Heart left ventricle (tissue), 16 donors: ENCODE measurements at regions not wholly inside any gene's neighbourhood (a gene's known extent, or its start where the extent isn't known, plus 50 kb on each side); places are given as distances from the start of the nearest gene placed in this dataset.

ENCODE experiments used
- ATAC-seq, 4 donors: fragments of 200-7000 bp; cut with Tn5 transposase; one replicate each; pipeline ENCODE4 v1.9.1; 2020 to 2022; ENCODE audit warnings: moderate library complexity in 4 of 4, mild to moderate bottlenecking in 3 of 4, moderate number of reproducible peaks in 1 of 4
- DNase-seq, 5 donors: peaks; one replicate each; pipeline ENCODE4 v3.0.0-alpha.2; 2020
- H3K27ac ChIP-seq, 12 donors: fragments of 200-600 bp; sonication (generic) in 4 of 12; one replicate each; pipeline versions ENCODE4 v1.5.0 to v1.8.0; 2016 to 2022; ENCODE audit warnings: mild to moderate bottlenecking in 2 of 12
- H3K27me3 ChIP-seq, 9 donors: fragments of 200-600 bp; sonication (generic) in 2 of 9; one replicate each; pipeline versions ENCODE4 v1.5.1 to v1.8.0; 2016 to 2022; ENCODE audit warnings: mild to moderate bottlenecking in 3 of 9
- H3K36me3 ChIP-seq, 9 donors: fragments of 200-600 bp; sonication (generic) in 2 of 9; one replicate each; pipeline versions ENCODE4 v1.5.0 to v1.8.0; 2018 to 2022; ENCODE audit warnings: mild to moderate bottlenecking in 2 of 9
- H3K4me1 ChIP-seq, 12 donors: fragments of 200-600 bp; sonication (generic) in 4 of 12; one replicate each; pipeline versions ENCODE4 v1.5.0 to v1.8.0; 2016 to 2022; ENCODE audit warnings: mild to moderate bottlenecking in 3 of 12
- H3K4me3 ChIP-seq, 12 donors: fragments of 200-600 bp; sonication (generic) in 4 of 12; one replicate each; pipeline versions ENCODE4 v1.5.0 to v1.8.0; 2017 to 2022; ENCODE audit warnings: mild to moderate bottlenecking in 9 of 12, moderate library complexity in 4 of 12
- H3K9me3 ChIP-seq, 12 donors: fragments of 200-600 bp; sonication (generic) in 4 of 12; one replicate each; pipeline versions ENCODE4 v1.5.0 to v1.8.0; 2016 to 2022; ENCODE audit warnings: mild to moderate bottlenecking in 1 of 12
- POLR2A ChIP-seq, 2 donors: fragments of 450-650 bp; IDR thresholded peaks; one replicate each; pipeline ENCODE4 v1.6.1; 2017; ENCODE audit warnings: antibody characterized with exemption in 2 of 2, mild to moderate bottlenecking in 2 of 2, moderate library complexity in 2 of 2
- WGBS, 4 donors: extraction: QIAGEN DNeasy Blood & Tissue Kit in 2 of 4; methylation state at CpG; one replicate each; pipeline versions ENCODE4 v1.1.5 to v1.1.7; 2013 to 2018; 5-methylcytosine and 5-hydroxymethylcytosine counted together
- intact Hi-C, 10 donors: fragments of 100-400 bp; cut with DNase I; formaldehyde crosslinking; loops; one replicate each; pipeline versions ENCODE4 v1.11.1 to v1.14.2; 2022
- TF ChIP-seq, protein P1 (sequence below), 12 donors: fragments of 200-600 bp; sonication (generic) in 4 of 12; IDR thresholded peaks; one replicate each; pipeline versions ENCODE4 v1.5.0 to v1.8.0; 2018 to 2022; ENCODE audit warnings: antibody characterized with exemption in 12 of 12, mild to moderate bottlenecking in 5 of 12
- donor health status: ischemic (EF 13 %, LVEDD 7.1; RV severe dilation, severe dysfunction).
- donor health status: healthy with polysubstance abuse.
- donor health status: DM: no; HTN: yes; CAD: no.
- donor health status: DM: no; HTN: no; CAD: no.
- donor health status: ischemic (EF 25% LVEDD 6.9; RV normal size, moderate dysfunction).
- donor health status: ischemic (EF 25% LVEDD 5.7; RV mildly dilated, moderate dysfunction).
- donor health status: healthy.
- donor health status: DM: yes; HTN: yes; CAD: no.
- donor health status: ischemic (EF 35%, LVEDD 5.7; RV mildly dilated, moderate dysfunction).
- donor health status: nonischemic (EF 11% LVEDD 7.7; RV severe dilation, severe dysfunction).
- donor health status: DM: yes; HTN: yes; CAD: no.
- donor health status: PGD.
- donor health status: ischemic (EF 29% LVEDD 5.4; RV normal size, mild dysfunction).
- donor health status: nonischemic (EF 23%, LVEDD 6.1; RV moderate dilation, normal function).

DNA sequence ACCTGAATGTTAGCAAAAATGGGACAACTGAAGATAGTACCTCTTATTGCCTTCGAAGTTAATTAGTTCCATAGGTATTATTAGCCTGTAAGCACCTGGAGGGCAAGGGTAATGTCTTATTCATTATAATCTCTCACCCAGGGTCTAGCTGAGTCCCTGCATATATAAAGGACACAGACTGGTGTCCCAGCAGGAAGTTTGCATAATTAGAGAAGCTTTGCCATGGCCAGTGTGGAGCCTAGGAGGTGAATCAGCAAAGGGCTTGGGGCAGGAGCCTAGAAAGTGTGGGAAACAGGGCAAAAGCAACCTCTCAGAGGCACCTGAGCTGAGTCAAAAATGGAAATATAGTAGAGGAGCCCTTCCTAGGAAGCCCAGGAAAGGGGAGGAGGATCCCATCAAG is 120.4 kb downstream of the NEDD1 start:
- DNase-seq (no peak), ATAC-seq (no peak)
- no peaks in the 10 kb centered on the region for H3K27me3 ChIP-seq
- no peaks in the 10 kb centered on the region for H3K4me1 ChIP-seq
- H3K9me3 ChIP-seq, result no peaks in the 10 kb centered on the region
- H3K27ac ChIP-seq, result no peak overlapping the region
- TF ChIP-seq, protein P1, sequence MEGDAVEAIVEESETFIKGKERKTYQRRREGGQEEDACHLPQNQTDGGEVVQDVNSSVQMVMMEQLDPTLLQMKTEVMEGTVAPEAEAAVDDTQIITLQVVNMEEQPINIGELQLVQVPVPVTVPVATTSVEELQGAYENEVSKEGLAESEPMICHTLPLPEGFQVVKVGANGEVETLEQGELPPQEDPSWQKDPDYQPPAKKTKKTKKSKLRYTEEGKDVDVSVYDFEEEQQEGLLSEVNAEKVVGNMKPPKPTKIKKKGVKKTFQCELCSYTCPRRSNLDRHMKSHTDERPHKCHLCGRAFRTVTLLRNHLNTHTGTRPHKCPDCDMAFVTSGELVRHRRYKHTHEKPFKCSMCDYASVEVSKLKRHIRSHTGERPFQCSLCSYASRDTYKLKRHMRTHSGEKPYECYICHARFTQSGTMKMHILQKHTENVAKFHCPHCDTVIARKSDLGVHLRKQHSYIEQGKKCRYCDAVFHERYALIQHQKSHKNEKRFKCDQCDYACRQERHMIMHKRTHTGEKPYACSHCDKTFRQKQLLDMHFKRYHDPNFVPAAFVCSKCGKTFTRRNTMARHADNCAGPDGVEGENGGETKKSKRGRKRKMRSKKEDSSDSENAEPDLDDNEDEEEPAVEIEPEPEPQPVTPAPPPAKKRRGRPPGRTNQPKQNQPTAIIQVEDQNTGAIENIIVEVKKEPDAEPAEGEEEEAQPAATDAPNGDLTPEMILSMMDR (IDR thresholded peaks at IDR 0.05), result no peak
- no peak for TF ChIP-seq POLR2A (IDR thresholded peaks at IDR 0.05)
- whole genome bisulfite sequencing, 4 donors, result 74 to 79% (median 77%) methylated on average over 1 of the region's 1 CpG
- no peaks in the 10 kb centered on the region for H3K36me3 ChIP-seq
- intact Hi-C loops, result no loop called here
- no peak overlapping the region for H3K4me3 ChIP-seq

DNA sequence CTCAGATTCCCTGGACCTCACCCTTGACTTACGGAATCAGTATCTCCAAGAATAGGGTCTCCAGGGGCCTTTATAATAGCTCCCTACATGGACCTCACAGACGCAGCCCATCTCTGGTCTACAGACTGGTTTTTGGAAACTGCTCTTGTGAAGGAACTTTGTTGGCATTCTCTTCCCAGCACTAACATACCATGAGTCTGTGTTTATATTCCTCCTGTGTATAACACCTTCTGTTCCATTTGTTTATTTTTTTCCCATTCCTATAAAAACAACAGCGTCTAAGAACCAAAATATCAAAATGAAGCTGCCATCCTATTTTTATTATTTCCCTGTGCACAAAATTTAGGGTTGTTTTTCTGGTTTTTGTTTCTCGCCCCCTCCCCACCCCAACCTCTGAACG is 131.1 kb downstream of the NEDD1 start:
- 61 to 66% (median 65%) methylated on average over 5 of the region's 5 CpGs for WGBS, 4 donors

DNA sequence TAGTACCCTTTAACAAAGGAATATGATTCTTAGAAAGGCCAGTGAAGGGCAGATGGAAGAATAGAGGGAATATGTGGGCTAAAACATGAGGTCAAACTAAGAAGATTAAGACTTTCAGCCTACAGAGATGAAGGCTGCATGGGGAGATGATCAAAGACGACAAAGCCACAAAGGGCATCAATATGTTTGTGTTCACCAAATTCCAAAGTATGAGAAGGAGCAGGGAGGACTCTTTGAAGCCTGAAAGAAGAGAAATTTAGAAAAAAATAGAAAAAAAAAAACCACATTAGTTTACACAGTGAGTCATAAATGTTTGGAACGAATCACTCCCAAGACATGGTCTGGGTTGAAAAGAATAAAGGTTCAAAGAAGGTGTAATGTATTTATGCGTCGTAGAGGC is 131.8 kb downstream of the NEDD1 start:
- DNase-seq (no peak), ATAC-seq (no peak)
- Histone ChIP-seq H3K4me3 (no peak overlapping the region), H3K27ac (no peak overlapping the region), H3K4me1 (no peaks in the 10 kb centered on the region), H3K27me3 (peaks cover 0 to 3% (median 0%) of the 10 kb centered on the region in 9 donors), H3K36me3 (no peaks in the 10 kb centered on the region), H3K9me3 (no peaks in the 10 kb centered on the region)
- intact Hi-C loops, result no loop called here
- 85 to 87% (median 86%) methylated on average over 4 of the region's 4 CpGs for WGBS, 4 donors
- no peak for TF ChIP-seq POLR2A (IDR thresholded peaks at IDR 0.05)
- TF ChIP-seq, protein P1 (IDR thresholded peaks at IDR 0.05), result no peak

More for the DNA sequence above, 131.1 kb downstream of the NEDD1 start:
- intact Hi-C loops, result no loop called here
- DNase-seq, result no peak
- peaks cover 0 to 3% (median 0%) of the 10 kb centered on the region in 9 donors for H3K27me3 ChIP-seq
- H3K4me1 ChIP-seq, result no peaks in the 10 kb centered on the region
- no peak overlapping the region for H3K27ac ChIP-seq
- no peaks in the 10 kb centered on the region for H3K36me3 ChIP-seq
- TF ChIP-seq, protein P1 (IDR thresholded peaks at IDR 0.05), result no peak
- TF ChIP-seq POLR2A (IDR thresholded peaks at IDR 0.05), result no peak
- ATAC-seq, result no peak
- no peak overlapping the region for H3K4me3 ChIP-seq
- H3K9me3 ChIP-seq, result no peaks in the 10 kb centered on the region

DNA sequence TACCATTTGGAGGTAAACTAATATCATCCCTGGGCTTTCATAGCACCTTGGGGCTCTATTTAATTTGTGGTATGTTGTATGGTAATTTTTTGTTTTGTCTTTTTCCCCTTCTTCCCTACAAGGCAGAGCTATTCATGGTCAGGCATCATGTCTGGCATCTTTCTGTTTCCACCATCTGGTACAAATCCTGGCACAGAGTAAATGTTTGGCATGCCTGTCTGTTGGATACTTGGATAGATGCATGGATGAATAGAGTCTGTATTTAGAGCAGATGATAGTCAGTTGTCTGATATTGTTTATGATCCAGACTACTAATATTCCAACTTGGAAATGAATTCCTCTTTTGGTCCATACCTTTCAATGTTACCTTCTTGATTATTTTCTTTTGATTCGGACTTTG is 139.8 kb downstream of the NEDD1 start:
- peaks cover 0 to 3% (median 0%) of the 10 kb centered on the region in 12 donors for H3K4me1 ChIP-seq
- WGBS, 4 donors, result 91 to 97% (median 96%) methylated on average over 1 of the region's 1 CpG
- TF ChIP-seq, protein P1 (IDR thresholded peaks at IDR 0.05), result no peak
- TF ChIP-seq POLR2A (IDR thresholded peaks at IDR 0.05), result no peak
- DNase-seq, result no peak
- H3K4me3 ChIP-seq, result no peak overlapping the region
- no peaks in the 10 kb centered on the region for H3K9me3 ChIP-seq
- H3K27me3 ChIP-seq, result no peaks in the 10 kb centered on the region
- H3K36me3 ChIP-seq, result no peaks in the 10 kb centered on the region
- intact Hi-C loops, result no loop called here
- no peak for ATAC-seq
- H3K27ac ChIP-seq, result no peak overlapping the region
